HepG2 (cell line): ENCODE measurements at regions not wholly inside any gene's neighbourhood (a gene's known extent, or its start where the extent isn't known, plus 50 kb on each side); places are given as distances from the start of the nearest gene placed in this dataset.

Experiments used
- ELF3 ChIP-seq: IDR thresholded peaks from 2 replicates; pipeline ENCODE4 v1.6.1; 2016; ENCODE audit warnings: missing genetic modification reagents, missing compliant biosample characterization
- FOSL1 ChIP-seq: sonication (generic); formaldehyde crosslinking; IDR thresholded peaks from 2 replicates; pipeline ENCODE4 v1.9.0; 2021; ENCODE audit warnings: missing genetic modification reagents, borderline replicate concordance
- FOSL2 ChIP-seq: sonication (generic); formaldehyde crosslinking; IDR thresholded peaks from 2 replicates; pipeline ENCODE4 v1.4.0; 2020; ENCODE audit warnings: missing genetic modification reagents
- GFI1 ChIP-seq: sonication (generic); formaldehyde crosslinking; IDR thresholded peaks from 2 replicates; pipeline ENCODE4 v1.5.0; 2020; ENCODE audit warnings: missing genetic modification reagents, mild to moderate bottlenecking, borderline replicate concordance
- HMG20A ChIP-seq: IDR thresholded peaks from 2 replicates; pipeline ENCODE4 v1.6.1; 2016; ENCODE audit warnings: borderline replicate concordance
- HMG20B ChIP-seq: conservative IDR thresholded peaks from 2 replicates; pipeline ENCODE4 v1.6.1; 2016; ENCODE audit warnings: missing genetic modification reagents, missing compliant biosample characterization
- JUND ChIP-seq: sonication (generic); formaldehyde crosslinking; IDR thresholded peaks from 2 replicates; pipeline ENCODE4 v1.8.0; 2022; ENCODE audit warnings: mild to moderate bottlenecking, missing genetic modification reagents
- KDM3A ChIP-seq: IDR thresholded peaks from 2 replicates; pipeline ENCODE4 v1.6.1; 2018; ENCODE audit warnings: low read depth, missing compliant biosample characterization
- LRRFIP1 ChIP-seq: sonication (generic); formaldehyde crosslinking; conservative IDR thresholded peaks from 2 replicates; pipeline ENCODE4 v1.4.0; 2020; ENCODE audit warnings: missing genetic modification reagents
- MED1 ChIP-seq: sonication (generic); formaldehyde crosslinking; IDR thresholded peaks from 2 replicates; pipeline ENCODE4 v1.4.0; 2020; ENCODE audit warnings: missing genetic modification reagents
- NCOA5 ChIP-seq: sonication (generic); formaldehyde crosslinking; IDR thresholded peaks from 2 replicates; pipeline ENCODE4 v1.4.0; 2020; ENCODE audit warnings: missing genetic modification reagents
- PHF21A ChIP-seq: sonication (generic); formaldehyde crosslinking; IDR thresholded peaks from 2 replicates; pipeline ENCODE4 v1.5.0; 2020; ENCODE audit warnings: mild to moderate bottlenecking, missing genetic modification reagents
- RBAK ChIP-seq: sonication (generic); formaldehyde crosslinking; IDR thresholded peaks from 2 replicates; pipeline ENCODE4 v1.5.1; 2020; ENCODE audit warnings: mild to moderate bottlenecking, missing genetic modification reagents
- RXRB ChIP-seq: IDR thresholded peaks from 2 replicates; pipeline ENCODE4 v1.6.1; 2016; ENCODE audit warnings: borderline replicate concordance, missing genetic modification reagents, missing compliant biosample characterization
- STAG1 ChIP-seq: sonication (generic); formaldehyde crosslinking; IDR thresholded peaks from 2 replicates; pipeline ENCODE4 v1.4.0; 2020; ENCODE audit warnings: missing genetic modification reagents
- TAF1 ChIP-seq: sonication (generic); formaldehyde crosslinking; IDR thresholded peaks from 2 replicates; pipeline ENCODE4 v1.4.0; 2020; ENCODE audit warnings: missing genetic modification reagents
- TBX3 ChIP-seq: fragments of 450-650 bp; IDR thresholded peaks from 2 replicates; pipeline ENCODE4 v1.6.1; 2017; ENCODE audit warnings: antibody characterized with exemption, mild to moderate bottlenecking, inconsistent platforms, borderline replicate concordance
- ZBTB49 ChIP-seq: sonication (generic); formaldehyde crosslinking; IDR thresholded peaks from 2 replicates; pipeline ENCODE4 v1.4.0; 2020; ENCODE audit warnings: missing genetic modification reagents, borderline replicate concordance
- ZNF33A ChIP-seq: sonication (generic); formaldehyde crosslinking; IDR thresholded peaks from 2 replicates; pipeline ENCODE4 v1.5.1; 2020; ENCODE audit warnings: missing genetic modification reagents, mild to moderate bottlenecking, moderate library complexity, borderline replicate concordance
- ZNF557 ChIP-seq: sonication (generic); formaldehyde crosslinking; IDR thresholded peaks from 2 replicates; pipeline ENCODE4 v1.4.0; 2020; ENCODE audit warnings: missing genetic modification reagents
- ZNF614 ChIP-seq: IDR thresholded peaks from 2 replicates; pipeline ENCODE4 v1.6.1; 2018; ENCODE audit warnings: missing biosample characterization, missing genetic modification reagents, inconsistent platforms, borderline replicate concordance
- ZNF672 ChIP-seq: sonication (generic); formaldehyde crosslinking; IDR thresholded peaks from 2 replicates; pipeline ENCODE4 v1.8.1; 2022; ENCODE audit warnings: missing genetic modification reagents
- ZNF768 ChIP-seq: sonication (generic); formaldehyde crosslinking; IDR thresholded peaks from 2 replicates; pipeline ENCODE4 v1.4.0; 2020; ENCODE audit warnings: missing genetic modification reagents
- ZNF83 ChIP-seq: sonication (generic); formaldehyde crosslinking; IDR thresholded peaks from 2 replicates; pipeline ENCODE4 v1.4.0; 2020; ENCODE audit warnings: missing genetic modification reagents, mild to moderate bottlenecking, borderline replicate concordance
- TF ChIP-seq, protein P1 (sequence below): sonication (generic); formaldehyde crosslinking; conservative IDR thresholded peaks from 2 replicates; pipeline ENCODE4 v1.8.0; 2022; ENCODE audit warnings: mild to moderate bottlenecking, moderate library complexity, missing genetic modification reagents

DNA sequence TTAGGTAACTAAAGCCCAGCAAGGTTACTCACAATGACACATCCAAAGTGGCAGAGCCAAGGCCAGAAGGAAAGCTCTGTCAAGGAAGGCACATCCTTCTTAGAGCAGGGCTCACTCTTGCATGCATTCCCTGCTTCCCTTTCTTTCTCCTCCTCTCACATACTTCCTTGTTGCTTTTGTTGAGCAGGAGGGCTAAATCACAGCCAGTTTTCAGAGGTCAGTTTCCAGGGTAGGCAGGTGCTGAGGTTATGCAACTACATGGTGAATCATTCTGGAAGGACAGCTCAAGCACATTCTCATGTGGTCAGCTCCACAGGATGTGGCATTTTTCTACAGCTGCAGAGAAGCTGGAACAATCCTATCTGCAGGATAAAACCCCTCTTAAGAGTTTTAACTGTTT lies 275.6 kb downstream of the ZNF621 start (continued):
- TF ChIP-seq MED1 (CRISPR knock-in tag): 0 out of 2 replicates have a peak, but pooled peaks have one; percentile 20
- TF ChIP-seq TAF1 (CRISPR knock-in tag): no peak
- no peak for TF ChIP-seq LRRFIP1 (CRISPR knock-in tag)
- 0 out of 2 replicates have a peak, but pooled peaks have one; percentile 30 for TF ChIP-seq PHF21A (CRISPR knock-in tag)
- TF ChIP-seq HMG20B: 0 out of 2 replicates have a peak, but pooled peaks have one; percentile 48
- peak; percentile 98 for TF ChIP-seq FOSL2 (CRISPR knock-in tag)
- TF ChIP-seq, protein P1, sequence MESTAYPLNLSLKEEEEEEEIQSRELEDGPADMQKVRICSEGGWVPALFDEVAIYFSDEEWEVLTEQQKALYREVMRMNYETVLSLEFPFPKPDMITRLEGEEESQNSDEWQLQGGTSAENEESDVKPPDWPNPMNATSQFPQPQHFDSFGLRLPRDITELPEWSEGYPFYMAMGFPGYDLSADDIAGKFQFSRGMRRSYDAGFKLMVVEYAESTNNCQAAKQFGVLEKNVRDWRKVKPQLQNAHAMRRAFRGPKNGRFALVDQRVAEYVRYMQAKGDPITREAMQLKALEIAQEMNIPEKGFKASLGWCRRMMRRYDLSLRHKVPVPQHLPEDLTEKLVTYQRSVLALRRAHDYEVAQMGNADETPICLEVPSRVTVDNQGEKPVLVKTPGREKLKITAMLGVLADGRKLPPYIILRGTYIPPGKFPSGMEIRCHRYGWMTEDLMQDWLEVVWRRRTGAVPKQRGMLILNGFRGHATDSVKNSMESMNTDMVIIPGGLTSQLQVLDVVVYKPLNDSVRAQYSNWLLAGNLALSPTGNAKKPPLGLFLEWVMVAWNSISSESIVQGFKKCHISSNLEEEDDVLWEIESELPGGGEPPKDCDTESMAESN: no peak
- TF ChIP-seq ZNF672 (CRISPR knock-in tag): no peak
- no peak for TF ChIP-seq STAG1
- TF ChIP-seq HMG20A (CRISPR knock-in tag): peak; percentile 77; the same call in 1 of the 2 replicates
- 0 out of 2 replicates have a peak, but pooled peaks have one; percentile 30 for TF ChIP-seq ZNF614
- no peak for TF ChIP-seq ZNF33A (CRISPR knock-in tag)
- no peak for TF ChIP-seq NCOA5 (CRISPR knock-in tag)
- TF ChIP-seq TBX3: no peak
- peak; percentile 41; the same call in 1 of the 2 replicates for TF ChIP-seq RXRB
- TF ChIP-seq ZNF768 (CRISPR knock-in tag): no peak
- TF ChIP-seq ELF3: peak; percentile 75
- no peak for TF ChIP-seq KDM3A (CRISPR knock-in tag)
- peak; percentile 69 for TF ChIP-seq JUND (CRISPR knock-in tag)
- no peak for TF ChIP-seq ZNF557 (CRISPR knock-in tag)
- TF ChIP-seq RBAK (CRISPR knock-in tag): no peak
- TF ChIP-seq ZBTB49 (CRISPR knock-in tag): no peak
- peak; percentile 29; the same call in 1 of the 2 replicates for TF ChIP-seq FOSL1 (CRISPR knock-in tag)
- TF ChIP-seq GFI1 (CRISPR knock-in tag): peak; percentile 83
- TF ChIP-seq ZNF83 (CRISPR knock-in tag): no peak
